Ovary (tissue), 3 donors: ENCODE measurements at regions not wholly inside any gene's neighbourhood (a gene's known extent, or its start where the extent isn't known, plus 50 kb on each side); places are given as distances from the start of the nearest gene placed in this dataset.

ENCODE experiments used
- CTCF ChIP-seq, 3 donors: fragments of 450-650 bp in 2 of 3; fragments of 200-600 bp in 1 of 3; IDR thresholded peaks; one replicate each; pipeline versions ENCODE4 v1.5.1 to v1.8.0; 2016 to 2022; ENCODE audit warnings: antibody characterized with exemption in 3 of 3, mild to moderate bottlenecking in 1 of 3
- EP300 ChIP-seq: sonication (generic); formaldehyde crosslinking; IDR thresholded peaks from one replicate; pipeline ENCODE4 v1.6.1; 2017; ENCODE audit warnings: antibody characterized with exemption
- POLR2A ChIP-seq: fragments of 450-650 bp; IDR thresholded peaks from one replicate; pipeline ENCODE4 v1.6.1; 2017; ENCODE audit warnings: antibody characterized with exemption, mild to moderate bottlenecking, moderate library complexity
- donor health status: DM: no; HTN: no; CAD: no.

- TF ChIP-seq CTCF (IDR thresholded peaks at IDR 0.05) (no peak), POLR2A (no peak), EP300 (no peak)
Observed at GRCh38 chr7:79872176-79872575, 262.5 kb upstream of the GNAI1 start.
